ENCODE measurements at regions not wholly inside any gene's neighbourhood (a gene's known extent, or its start where the extent isn't known, plus 50 kb on each side); places are given as distances from the start of the nearest gene placed in this dataset.

GRCh38 chr3:150082898-150083654 lies 112.4 kb upstream of the PFN2 start:
- ATAC-seq = no peak

- no peak for ATAC-seq
These were observed 110.4 kb upstream of the PFN2 start for GRCh38 chr3:150081084-150081483.

- ATAC-seq = no peak
These were observed 109.5 kb upstream of the PFN2 start for GRCh38 chr3:150080058-150080730.

GRCh38 chr3:150079029-150079739 lies 108.5 kb upstream of the PFN2 start:
- no peak for ATAC-seq

GRCh38 chr3:150077581-150078247 lies 107.0 kb upstream of the PFN2 start:
- ATAC-seq = no peak

DNA sequence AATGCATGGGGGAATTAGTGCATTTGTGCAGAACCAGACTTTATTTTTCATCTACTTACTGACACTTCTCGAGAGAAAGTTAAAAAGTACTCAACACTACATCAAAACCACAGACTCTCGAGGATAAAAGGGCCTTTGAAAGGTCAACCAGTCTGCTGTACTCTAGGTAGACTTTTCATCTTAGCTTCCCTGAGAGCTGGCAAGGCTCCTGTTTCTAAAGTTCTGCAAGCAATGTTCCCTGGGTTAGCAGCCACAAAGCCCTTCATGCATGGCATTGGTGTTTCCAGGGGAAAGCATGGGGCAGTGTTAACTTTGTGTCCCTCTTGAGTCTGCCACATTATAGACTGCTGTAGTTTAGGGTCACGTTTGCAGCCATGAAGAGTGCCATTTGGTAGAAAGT lies 106.4 kb upstream of the PFN2 start:
- ATAC-seq = no peak

- no peak for ATAC-seq
These were observed 105.7 kb upstream of the PFN2 start for GRCh38 chr3:150076443-150076842.

DNA sequence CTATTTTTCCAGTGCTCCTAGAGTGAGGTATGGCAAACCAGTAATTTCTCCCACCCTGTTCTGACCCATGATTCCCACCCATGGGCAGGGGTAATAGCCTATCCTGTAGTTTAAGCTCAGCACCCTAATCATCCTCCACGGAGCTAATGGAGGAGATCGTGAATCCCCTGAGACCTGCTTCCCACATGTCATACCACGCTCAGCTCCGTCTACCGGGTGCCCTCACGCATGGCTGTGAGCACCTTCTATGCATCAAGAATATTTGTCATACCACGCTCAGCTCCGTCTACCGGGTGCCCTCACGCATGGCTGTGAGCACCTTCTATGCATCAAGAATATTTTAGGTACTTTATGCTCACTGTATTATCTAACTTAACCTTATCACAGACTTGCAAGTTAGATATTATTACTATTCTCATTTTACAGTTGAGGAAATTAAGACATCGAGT lies 104.7 kb upstream of the PFN2 start:
- no peak for ATAC-seq

DNA sequence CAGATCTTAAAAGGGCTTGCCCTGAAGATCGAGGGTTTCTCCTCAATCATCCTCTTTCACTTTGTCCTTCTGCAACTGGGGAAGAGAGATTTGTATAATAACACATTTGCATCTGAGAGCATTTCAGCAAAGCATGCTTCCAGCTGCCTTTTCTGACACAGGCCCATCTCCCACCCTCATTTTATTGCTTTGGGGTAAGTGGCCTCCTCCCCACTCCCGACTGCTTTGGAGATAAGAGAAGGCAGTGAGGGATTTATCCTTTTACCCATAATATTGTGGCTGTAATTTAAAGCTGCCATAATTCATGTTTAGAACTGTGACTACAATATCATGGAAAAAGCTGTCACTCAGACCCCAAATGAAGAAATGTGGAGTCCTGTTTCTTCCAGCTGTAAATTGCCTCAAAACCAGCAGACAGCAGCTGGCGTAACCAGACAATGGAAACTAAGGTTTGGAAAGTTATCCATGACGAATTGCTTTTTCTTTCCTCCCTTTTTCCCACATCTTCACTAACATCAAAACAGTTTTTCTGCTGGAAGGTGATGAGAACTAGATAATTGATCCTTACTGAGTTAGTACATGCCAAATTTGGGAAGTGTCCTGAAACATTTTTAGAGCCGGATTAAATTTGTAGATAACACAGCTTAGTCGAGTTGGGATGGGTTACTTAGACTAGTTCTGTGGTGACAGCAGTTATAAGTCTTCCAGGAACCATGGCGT lies 104.2 kb upstream of the PFN2 start:
- no peak for ATAC-seq

DNA sequence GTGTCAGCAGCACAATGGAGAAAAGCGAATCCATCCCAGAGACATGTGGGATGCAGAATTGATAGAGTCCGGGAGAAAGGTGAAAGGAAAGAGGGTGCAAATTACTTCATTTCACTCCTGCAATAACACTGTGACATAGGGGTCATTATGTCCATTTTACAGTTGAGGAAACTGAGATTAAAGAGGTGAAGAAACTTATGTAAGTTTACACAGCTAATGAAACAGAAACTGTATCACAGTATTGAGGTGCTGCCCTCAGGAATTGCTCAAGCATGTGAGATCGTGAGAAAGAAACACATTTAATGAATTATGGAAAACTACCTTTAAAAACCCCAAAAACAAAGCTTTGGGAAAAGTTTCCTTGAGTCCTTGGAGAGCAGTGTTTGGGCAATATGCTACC lies 103.6 kb upstream of the PFN2 start:
- no peak for ATAC-seq

DNA sequence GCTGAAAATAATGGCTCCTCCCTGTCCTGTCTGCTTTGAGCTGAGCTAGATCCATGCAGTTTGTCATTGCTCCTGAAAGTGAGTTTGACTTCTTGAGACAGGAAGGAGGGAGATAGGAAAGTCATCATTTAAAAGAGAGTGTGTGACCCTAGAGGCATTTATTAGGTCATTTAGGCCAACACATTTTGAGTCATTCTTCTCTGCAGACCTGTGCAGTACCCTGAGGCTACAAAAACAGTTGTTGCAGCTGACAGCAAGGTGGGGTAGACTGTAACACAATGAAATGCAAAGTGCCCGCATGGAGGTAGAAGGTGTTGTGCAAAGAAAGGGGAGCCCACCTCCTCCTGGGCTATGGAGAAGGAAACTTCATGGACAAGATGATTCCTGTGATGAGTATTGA lies 102.8 kb upstream of the PFN2 start:
- ATAC-seq = no peak

- no peak for ATAC-seq
These were observed 102.3 kb upstream of the PFN2 start for GRCh38 chr3:150073031-150073430.

GRCh38 chr3:150072576-150072975 lies 101.9 kb upstream of the PFN2 start:
- no peak for ATAC-seq

- no peak for ATAC-seq
These were observed 99.6 kb upstream of the PFN2 start for GRCh38 chr3:150070271-150070670.

DNA sequence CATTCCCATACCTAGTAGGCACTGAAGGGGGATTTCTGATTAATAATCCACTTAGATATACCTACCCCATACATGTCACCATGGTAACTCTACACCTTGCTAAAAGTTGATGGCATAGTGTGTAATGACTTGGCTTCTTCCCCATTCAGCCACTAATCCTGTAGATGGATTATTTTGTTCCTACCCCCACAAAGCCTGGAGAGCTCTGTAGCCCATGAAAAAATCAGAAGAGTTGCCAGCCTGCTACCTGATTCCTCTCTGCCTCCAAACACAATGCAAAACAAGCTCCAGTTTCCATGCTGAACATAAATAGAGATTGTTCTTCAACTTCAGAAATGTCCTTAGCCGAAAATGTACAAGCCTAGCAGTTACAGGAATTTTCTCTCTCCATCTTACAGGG lies 98.9 kb upstream of the PFN2 start:
- no peak for ATAC-seq

DNA sequence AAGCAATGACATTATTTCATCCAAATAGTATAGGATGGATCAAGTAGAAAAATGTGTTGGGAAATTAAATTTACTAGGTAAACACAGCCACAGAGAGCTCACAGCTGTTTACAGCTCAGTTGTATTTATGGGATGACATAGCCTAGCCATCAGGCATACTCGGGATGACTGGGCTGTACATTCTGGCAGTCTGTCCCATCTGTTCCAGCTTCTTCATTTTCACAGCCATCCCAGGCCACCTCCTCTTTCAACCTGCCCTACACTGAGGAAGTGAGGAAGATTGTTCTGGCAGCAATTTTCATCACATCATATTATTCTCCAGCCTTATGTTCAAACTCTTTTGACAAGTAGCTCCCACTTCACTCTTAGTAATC lies 98.4 kb upstream of the PFN2 start:
- no peak for ATAC-seq

GRCh38 chr3:150068440-150069153 lies 97.9 kb upstream of the PFN2 start:
- ATAC-seq = no peak

- ATAC-seq = no peak
These were observed 96.9 kb upstream of the PFN2 start for GRCh38 chr3:150067561-150067960.

DNA sequence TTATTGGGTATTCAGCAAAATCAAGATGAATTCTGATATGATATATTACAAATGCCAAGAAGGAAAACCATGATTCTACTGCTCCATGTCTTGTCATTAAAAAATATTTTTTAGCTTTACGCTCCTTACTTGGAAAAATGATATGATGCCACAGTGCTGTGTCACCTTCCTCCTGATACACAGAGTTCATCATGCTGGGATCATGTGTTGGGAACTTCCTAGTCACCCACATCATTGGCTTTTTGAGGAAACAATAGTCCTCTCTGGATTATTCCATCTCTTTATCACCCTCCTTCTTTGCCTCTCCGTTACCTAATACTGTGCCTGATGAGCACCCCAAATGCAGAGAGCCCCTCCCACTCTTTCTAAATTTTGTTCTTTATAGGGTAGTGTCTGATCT lies 94.3 kb upstream of the PFN2 start:
- no peak for ATAC-seq

- ATAC-seq = no peak
These were observed 92.5 kb upstream of the PFN2 start for GRCh38 chr3:150063237-150063636.

GRCh38 chr3:150062492-150062891 lies 91.8 kb upstream of the PFN2 start:
- no peak for ATAC-seq

All from activated CD4-positive, CD25-positive, alpha-beta regulatory T cell treated with anti-CD3 and anti-CD28 coated beads, Interleukin-2, amount 50 U/mL, for 24 hours (primary cell).